ENCODE measurements at regions not wholly inside any gene's neighbourhood (a gene's known extent, or its start where the extent isn't known, plus 50 kb on each side); places are given as distances from the start of the nearest gene placed in this dataset.

DNA sequence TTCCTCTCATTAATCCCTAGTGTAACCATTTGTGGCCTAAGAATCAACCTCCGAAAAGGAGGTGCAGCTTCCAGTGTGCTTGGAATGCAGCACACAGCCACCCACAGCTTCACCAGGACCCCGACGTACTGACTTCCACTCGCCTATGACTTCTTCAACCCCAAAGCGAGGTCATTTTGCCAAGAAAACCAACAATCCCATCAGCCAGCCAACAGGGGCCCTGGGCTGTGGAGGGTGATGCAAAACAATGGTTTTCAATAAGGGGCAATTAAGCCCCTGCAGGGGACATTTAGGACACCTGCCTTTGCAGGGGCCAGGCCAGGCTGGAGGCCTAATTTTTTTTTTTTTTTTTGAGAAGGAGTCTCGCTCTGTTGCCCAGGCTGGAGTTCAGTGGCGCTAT is 158.1 kb upstream of the SKOR2 start:
- TF ChIP-seq HDAC2 (IDR thresholded peaks at IDR 0.05) = no peak
- no peak for TF ChIP-seq CTCF (IDR thresholded peaks at IDR 0.05)

All from A549 (cell line).